ENCODE measurements at regions not wholly inside any gene's neighbourhood (a gene's known extent, or its start where the extent isn't known, plus 50 kb on each side); places are given as distances from the start of the nearest gene placed in this dataset.

DNA sequence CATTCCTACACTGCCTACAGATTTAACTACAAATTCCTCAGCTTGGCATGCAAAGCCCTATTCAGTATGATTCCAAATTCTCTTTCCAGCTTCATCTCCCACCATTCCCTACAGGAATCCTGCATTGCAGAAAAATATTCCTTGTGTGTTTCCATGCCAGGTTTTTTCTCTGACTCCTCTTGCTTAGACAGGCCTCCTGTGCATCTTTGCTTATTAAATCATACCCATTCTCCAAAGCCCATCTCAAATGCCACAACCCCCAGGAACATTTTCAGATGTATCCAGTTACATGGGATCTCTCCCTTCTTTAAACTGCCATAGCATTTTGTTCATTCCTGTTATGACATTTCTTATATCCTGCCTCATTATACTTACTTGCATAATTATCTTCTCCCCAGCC, 106.4 kb upstream of the GRIA3 start:
- TF ChIP-seq ZNF341 (tag by site-specific recombination; IDR thresholded peaks at IDR 0.05; ENCODE audit: low read depth) (no peak), ZFP69B (tag by site-specific recombination; IDR thresholded peaks at IDR 0.05) (no peak), ZNF48 (tag by site-specific recombination; IDR thresholded peaks at IDR 0.05) (no peak), ZSCAN30 (tag by site-specific recombination; IDR thresholded peaks at IDR 0.05) (no peak), HOXD13 (CRISPR knock-in tag; IDR thresholded peaks at IDR 0.05; ENCODE audit: borderline replicate concordance) (no peak), ZFP37 (tag by site-specific recombination; IDR thresholded peaks at IDR 0.05) (no peak), KLF9 (tag by site-specific recombination; IDR thresholded peaks at IDR 0.05; ENCODE audit: low read depth) (no peak), ZNF133 (tag by site-specific recombination; IDR thresholded peaks at IDR 0.05) (no peak), YY1 (tag by site-specific recombination; IDR thresholded peaks at IDR 0.05) (no peak), OSR2 (tag by site-specific recombination; IDR thresholded peaks at IDR 0.05) (no peak)
- TF ChIP-seq, protein P1, sequence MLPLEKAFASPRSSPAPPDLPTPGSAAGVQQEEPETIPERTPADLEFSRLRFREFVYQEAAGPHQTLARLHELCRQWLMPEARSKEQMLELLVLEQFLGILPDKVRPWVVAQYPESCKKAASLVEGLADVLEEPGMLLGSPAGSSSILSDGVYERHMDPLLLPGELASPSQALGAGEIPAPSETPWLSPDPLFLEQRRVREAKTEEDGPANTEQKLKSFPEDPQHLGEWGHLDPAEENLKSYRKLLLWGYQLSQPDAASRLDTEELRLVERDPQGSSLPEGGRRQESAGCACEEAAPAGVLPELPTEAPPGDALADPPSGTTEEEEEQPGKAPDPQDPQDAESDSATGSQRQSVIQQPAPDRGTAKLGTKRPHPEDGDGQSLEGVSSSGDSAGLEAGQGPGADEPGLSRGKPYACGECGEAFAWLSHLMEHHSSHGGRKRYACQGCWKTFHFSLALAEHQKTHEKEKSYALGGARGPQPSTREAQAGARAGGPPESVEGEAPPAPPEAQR (tag by site-specific recombination; IDR thresholded peaks at IDR 0.05): no peak
- TF ChIP-seq, protein P2, sequence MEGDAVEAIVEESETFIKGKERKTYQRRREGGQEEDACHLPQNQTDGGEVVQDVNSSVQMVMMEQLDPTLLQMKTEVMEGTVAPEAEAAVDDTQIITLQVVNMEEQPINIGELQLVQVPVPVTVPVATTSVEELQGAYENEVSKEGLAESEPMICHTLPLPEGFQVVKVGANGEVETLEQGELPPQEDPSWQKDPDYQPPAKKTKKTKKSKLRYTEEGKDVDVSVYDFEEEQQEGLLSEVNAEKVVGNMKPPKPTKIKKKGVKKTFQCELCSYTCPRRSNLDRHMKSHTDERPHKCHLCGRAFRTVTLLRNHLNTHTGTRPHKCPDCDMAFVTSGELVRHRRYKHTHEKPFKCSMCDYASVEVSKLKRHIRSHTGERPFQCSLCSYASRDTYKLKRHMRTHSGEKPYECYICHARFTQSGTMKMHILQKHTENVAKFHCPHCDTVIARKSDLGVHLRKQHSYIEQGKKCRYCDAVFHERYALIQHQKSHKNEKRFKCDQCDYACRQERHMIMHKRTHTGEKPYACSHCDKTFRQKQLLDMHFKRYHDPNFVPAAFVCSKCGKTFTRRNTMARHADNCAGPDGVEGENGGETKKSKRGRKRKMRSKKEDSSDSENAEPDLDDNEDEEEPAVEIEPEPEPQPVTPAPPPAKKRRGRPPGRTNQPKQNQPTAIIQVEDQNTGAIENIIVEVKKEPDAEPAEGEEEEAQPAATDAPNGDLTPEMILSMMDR (tag by site-specific recombination; IDR thresholded peaks at IDR 0.05): no peak
- TF ChIP-seq, protein P3, sequence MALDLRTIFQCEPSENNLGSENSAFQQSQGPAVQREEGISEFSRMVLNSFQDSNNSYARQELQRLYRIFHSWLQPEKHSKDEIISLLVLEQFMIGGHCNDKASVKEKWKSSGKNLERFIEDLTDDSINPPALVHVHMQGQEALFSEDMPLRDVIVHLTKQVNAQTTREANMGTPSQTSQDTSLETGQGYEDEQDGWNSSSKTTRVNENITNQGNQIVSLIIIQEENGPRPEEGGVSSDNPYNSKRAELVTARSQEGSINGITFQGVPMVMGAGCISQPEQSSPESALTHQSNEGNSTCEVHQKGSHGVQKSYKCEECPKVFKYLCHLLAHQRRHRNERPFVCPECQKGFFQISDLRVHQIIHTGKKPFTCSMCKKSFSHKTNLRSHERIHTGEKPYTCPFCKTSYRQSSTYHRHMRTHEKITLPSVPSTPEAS (tag by site-specific recombination; IDR thresholded peaks at IDR 0.05): no peak
- TF ChIP-seq, protein P4, sequence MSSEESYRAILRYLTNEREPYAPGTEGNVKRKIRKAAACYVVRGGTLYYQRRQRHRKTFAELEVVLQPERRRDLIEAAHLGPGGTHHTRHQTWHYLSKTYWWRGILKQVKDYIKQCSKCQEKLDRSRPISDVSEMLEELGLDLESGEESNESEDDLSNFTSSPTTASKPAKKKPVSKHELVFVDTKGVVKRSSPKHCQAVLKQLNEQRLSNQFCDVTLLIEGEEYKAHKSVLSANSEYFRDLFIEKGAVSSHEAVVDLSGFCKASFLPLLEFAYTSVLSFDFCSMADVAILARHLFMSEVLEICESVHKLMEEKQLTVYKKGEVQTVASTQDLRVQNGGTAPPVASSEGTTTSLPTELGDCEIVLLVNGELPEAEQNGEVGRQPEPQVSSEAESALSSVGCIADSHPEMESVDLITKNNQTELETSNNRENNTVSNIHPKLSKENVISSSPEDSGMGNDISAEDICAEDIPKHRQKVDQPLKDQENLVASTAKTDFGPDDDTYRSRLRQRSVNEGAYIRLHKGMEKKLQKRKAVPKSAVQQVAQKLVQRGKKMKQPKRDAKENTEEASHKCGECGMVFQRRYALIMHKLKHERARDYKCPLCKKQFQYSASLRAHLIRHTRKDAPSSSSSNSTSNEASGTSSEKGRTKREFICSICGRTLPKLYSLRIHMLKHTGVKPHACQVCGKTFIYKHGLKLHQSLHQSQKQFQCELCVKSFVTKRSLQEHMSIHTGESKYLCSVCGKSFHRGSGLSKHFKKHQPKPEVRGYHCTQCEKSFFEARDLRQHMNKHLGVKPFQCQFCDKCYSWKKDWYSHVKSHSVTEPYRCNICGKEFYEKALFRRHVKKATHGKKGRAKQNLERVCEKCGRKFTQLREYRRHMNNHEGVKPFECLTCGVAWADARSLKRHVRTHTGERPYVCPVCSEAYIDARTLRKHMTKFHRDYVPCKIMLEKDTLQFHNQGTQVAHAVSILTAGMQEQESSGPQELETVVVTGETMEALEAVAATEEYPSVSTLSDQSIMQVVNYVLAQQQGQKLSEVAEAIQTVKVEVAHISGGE (tag by site-specific recombination; conservative IDR thresholded peaks at IDR 0.05; ENCODE audit: low read depth): no peak
